HG03469 (cell line): ENCODE measurements at regions not wholly inside any gene's neighbourhood (a gene's known extent, or its start where the extent isn't known, plus 50 kb on each side); places are given as distances from the start of the nearest gene placed in this dataset.
"Not testable (repeated sequence)": the region's sequence is repeated elsewhere in the genome, so short reads cannot be mapped to it uniquely, and the experiment has no call there.

Experiments
- ATAC-seq: cut with Tn5 transposase; IDR thresholded peaks from one replicate; pipeline ENCODE4 v1.9.1; 2021; ENCODE audit warnings: mild to moderate bottlenecking, moderate library complexity, moderate number of reproducible peaks; ENCODE audit not compliant: unreplicated experiment

GRCh38 chr5:1731855-1732237, 67.8 kb downstream of the MRPL36 start:
- not testable (repeated sequence) for ATAC-seq

- ATAC-seq: no peak
These were observed 68.5 kb downstream of the MRPL36 start for GRCh38 chr5:1731091-1731639.

DNA sequence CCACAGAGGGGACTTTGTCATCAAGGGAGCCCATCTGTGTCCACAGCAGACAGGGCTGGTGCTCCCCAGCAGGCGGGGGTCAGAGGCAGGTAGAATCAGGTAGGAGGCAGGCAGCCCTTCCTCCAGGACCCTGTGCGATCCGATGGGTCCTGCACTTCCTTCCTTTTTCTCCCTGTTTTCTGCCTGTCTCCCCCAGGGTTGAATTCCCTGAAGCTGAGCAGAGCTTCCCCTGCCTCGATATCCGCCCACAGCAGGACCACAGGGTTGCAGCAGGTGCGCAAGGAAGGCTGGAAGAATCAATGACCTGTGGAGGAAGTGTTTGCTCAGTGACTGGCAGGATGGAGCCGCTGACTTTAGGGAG, 69.2 kb downstream of the MRPL36 start:
- ATAC-seq: no peak

GRCh38 chr5:1729641-1730486, 69.8 kb downstream of the MRPL36 start:
- ATAC-seq: no peak

DNA sequence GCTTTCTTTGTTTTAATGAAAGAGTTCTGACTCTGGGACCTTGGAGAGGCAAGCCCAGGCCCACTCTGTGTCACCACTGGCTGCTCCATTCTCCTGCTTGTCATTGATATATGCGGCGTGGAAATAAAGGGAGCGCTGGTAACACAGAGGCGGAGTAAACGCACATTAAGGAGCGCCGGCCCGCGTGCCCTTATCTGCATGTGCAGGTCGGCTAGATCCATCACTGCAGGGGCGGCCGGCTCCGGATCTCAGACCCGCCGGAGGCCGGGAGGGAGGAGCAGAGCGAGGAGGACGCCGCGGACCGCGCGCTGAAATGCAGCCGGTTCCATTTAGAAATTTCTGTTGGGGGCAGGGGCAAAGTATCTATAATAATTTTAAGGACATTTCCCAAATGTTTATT, 70.8 kb downstream of the MRPL36 start:
- ATAC-seq: no peak

GRCh38 chr5:1727571-1727970, 72.1 kb downstream of the MRPL36 start:
- ATAC-seq: no peak

DNA sequence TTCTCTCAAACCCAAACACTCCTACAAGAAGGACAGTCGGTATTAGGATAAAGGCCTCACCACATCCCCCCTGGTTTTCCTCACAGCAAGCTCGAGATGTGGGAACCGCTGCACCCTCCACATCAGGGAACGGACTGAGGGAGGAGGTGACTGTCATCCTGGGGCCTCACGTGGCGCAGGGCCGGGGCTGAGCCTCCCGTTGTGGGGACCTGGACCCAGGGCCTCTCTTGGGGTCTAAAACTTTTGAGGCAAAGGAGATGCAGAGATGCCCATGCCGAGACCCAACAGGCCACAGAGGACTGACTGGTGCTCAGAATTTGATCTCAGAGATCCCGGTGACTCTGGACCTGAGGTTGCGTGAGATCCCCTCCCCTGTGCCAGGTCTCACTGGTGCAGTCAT, 72.7 kb downstream of the MRPL36 start:
- no peak for ATAC-seq

- no peak for ATAC-seq
These were observed 73.2 kb downstream of the MRPL36 start for GRCh38 chr5:1726469-1726865.

GRCh38 chr5:1725641-1726468, 73.8 kb downstream of the MRPL36 start:
- ATAC-seq: no peak

GRCh38 chr5:1724822-1725602, 74.6 kb downstream of the MRPL36 start:
- ATAC-seq: no peak

DNA sequence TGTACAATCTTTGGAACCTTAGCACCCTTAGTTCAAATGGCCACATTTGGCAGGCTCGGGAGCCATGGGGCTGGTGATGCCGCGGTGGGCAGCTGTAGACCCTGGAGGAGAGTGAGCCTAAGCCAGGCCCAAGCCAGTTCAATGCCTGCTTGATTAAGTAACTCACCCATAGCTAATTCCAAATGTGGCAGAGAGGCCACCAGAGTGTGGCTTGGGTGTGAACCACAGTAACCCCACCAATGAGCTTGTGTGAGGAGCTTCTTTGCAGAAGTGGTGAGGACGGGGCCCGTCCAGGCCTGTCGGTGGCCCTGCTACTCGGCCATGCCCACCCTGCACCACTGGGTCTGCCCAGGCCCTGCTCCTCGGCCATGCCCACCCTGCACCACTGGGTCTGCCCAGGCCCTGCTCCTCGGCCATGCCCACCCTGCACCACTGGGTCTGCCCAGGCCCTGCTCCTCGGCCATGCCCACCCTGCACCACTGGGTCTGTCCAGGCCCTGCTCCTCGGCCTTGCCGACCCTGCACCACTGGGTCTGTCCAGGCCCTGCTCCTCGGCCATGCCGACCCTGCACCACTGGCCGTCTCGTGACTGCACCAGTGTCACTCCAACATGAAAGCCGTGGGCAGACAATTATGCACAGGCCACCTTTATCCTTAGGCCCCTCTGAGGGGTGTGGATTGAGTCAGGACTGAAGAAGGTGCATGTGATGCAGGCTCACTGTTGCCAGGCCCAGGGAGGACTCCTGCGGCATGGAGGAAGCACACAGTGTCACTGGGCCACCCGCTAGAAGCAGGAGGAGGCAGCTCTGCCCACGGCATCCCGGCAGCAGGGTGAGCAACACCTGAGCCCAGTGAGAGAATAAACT, 75.4 kb downstream of the MRPL36 start:
- no peak for ATAC-seq

DNA sequence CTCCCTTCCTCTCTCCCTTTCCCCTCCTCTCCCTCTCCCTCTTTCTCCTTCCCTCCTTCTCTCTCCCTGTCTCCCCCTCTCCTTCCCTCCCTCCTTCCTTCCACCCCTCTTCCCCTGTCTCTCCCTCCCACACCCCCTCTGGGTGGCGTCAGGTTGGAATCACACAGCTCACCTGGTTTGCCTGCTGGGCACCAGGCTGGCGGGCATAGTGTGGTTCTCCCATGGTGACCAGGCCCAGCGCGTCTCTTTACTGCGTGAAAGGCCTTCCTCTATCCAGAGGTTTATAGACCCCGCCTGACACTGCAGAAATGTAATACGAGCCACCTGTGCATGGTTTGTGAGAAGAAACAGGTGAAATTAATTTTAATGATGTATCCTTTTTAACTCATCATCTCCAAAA, 76.2 kb downstream of the MRPL36 start:
- no peak for ATAC-seq

DNA sequence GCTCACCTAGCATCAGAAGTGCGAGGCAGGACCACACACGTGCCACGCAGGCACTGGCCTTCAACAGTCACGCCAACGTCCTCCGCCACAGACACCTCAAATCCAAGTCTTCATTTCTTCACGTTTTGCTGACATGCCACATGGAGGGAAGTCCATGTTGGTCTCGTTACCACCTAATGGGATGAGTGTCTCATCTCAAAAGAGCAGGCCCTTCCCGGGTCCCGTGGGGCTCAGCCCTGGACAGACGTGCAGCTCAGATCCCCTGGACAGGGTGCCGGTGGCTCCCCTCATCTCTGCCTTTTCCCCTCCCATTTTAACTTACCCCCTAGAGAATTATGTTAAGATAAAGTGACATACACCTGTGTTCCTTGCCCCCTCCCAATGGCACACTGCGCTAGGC, 76.8 kb downstream of the MRPL36 start:
- ATAC-seq: no peak

GRCh38 chr5:1720396-1721110, 79.1 kb downstream of the MRPL36 start:
- ATAC-seq: no peak

- no peak for ATAC-seq
These were observed 79.8 kb downstream of the MRPL36 start for GRCh38 chr5:1719860-1720259.

DNA sequence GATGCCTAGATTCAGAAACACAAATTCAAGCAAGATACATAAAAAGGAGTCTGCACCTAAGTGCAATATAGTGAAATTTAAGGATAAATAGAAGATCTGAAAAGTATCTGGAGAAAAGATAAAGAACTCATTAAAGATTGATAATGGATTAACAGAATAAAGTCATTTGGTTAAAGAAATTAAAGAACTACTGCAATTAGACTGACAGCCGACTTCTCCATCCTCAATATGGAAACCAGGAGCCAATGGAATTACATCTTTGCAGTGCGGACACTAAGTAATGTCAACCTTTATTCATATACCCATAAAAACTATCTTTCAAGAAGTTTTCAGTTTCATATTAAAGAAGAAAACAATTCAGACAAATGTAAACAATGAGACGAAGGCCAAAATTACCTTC, 81.0 kb downstream of the MRPL36 start:
- ATAC-seq: no peak

DNA sequence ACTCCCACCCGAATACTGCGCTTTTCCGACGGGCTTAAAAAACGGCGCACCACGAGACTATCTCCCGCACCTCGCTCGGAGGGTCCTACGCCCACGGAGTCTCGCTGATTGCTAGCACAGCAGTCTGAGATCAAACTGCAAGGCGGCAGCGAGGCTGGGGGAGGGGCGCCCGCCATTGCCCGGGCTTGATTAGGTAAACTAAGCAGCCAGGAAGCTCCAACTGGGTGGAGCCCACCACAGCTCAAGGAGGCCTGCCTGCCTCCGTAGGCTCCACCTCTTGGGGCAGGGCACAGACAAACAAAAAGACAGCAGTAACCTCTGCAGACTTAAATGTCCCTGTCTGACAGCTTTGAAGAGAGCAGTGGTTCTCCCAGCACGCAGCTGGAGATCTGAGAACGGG, 89.5 kb downstream of the MRPL36 start:
- not testable (repeated sequence) for ATAC-seq

DNA sequence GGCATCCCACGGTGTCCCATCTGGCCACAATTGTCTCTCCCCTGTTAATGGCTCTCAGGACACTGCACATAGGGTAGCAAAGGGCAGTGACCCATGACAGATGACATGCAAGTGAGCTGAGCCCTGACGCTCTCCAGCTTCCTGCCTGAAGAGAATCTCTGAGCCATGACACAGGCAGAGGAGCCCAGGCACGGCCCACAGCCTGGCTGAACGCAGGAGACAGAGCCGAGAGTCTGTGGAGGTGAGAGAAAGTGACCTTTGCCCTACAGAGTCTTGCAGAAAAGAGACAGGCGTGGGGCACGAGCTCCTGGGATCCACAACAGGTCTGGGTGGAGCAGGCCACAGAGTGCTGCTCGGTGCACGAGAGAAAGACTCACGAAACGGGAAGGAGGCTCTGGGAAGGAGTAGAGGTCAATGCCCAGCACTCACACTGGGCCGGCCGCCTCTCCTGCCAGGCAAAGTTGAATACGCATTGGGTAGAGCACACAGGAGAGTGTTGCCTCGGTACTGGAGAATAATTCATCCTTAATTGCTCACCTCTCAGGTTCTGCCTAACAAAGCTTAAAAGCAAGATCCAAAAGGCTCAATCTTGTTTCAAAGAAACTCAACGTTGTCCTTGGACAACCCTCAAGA, 90.3 kb downstream of the MRPL36 start:
- no peak for ATAC-seq

DNA sequence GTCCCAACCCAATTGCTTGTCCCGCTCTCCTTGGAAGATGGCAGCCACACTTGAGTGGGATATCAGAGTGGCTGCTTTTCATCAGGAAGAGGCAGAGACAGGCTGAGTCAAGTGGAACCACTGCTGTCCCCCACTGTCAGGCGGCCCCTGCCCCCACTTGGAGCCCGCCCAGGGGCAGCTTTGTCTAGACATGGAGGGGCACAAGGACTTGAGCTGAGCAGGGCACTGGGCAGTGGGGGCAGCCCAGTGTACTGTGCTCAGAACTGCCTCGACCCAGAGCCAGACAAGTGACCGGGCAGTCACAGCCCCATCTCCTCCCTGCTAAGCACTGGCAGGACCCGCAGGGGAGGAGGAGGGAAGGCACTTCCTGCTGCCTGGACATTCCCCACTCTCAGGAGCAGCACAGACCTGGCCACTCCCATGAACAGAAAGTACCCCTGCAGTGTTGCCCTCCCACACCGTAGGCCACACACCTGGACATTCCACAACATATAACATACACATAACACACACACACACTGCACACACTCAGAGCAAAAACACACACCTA, 91.0 kb downstream of the MRPL36 start:
- no peak for ATAC-seq
